K562 (cell line): ENCODE measurements at regions not wholly inside any gene's neighbourhood (a gene's known extent, or its start where the extent isn't known, plus 50 kb on each side); places are given as distances from the start of the nearest gene placed in this dataset.

ENCODE experiments used
- NFIC ChIP-seq: fragments of 450-650 bp; IDR thresholded peaks from 2 replicates; pipeline ENCODE4 v1.6.1; 2017; ENCODE audit warnings: mild to moderate bottlenecking, inconsistent platforms
- POLR2A ChIP-seq: fragments of 450-650 bp; conservative IDR thresholded peaks from 2 replicates; pipeline ENCODE4 v1.6.1; 2016
- PTBP1 ChIP-seq: fragments of 200-400 bp; formaldehyde crosslinking; IDR thresholded peaks from 2 replicates; pipeline ENCODE4 v1.6.1; 2017; ENCODE audit warnings: low read depth, low read length
- SIN3B ChIP-seq: fragments of 450-650 bp; IDR thresholded peaks from 2 replicates; pipeline ENCODE4 v1.6.1; 2017; ENCODE audit warnings: low read depth, mild to moderate bottlenecking, moderate library complexity
- TGIF2 ChIP-seq: sonication (generic); formaldehyde crosslinking; IDR thresholded peaks from 2 replicates; pipeline ENCODE4 v1.8.1; 2022; ENCODE audit warnings: mild to moderate bottlenecking, missing genetic modification reagents, moderate library complexity

- TF ChIP-seq SIN3B = no peak
- no peak for TF ChIP-seq POLR2A
- no peak for TF ChIP-seq NFIC
- TF ChIP-seq TGIF2 (CRISPR knock-in tag) = no peak
- TF ChIP-seq PTBP1 = no peak
Measured at GRCh38 chr7:153385502-153385901, 626.0 kb downstream of the ACTR3B start.
